Stomach (tissue), 4 donors: ENCODE measurements at regions not wholly inside any gene's neighbourhood (a gene's known extent, or its start where the extent isn't known, plus 50 kb on each side); places are given as distances from the start of the nearest gene placed in this dataset.

Experiments used
- CTCF ChIP-seq, 7 experiments: fragments of 450-650 bp in 4 of 7; fragments of 200-600 bp in 3 of 7; sonication (generic) in 3 of 7; IDR thresholded peaks; one replicate each; pipeline ENCODE4 v1.5.1; 2016 to 2019; ENCODE audit warnings: antibody characterized with exemption in 7 of 7, control low read depth in 2 of 7, mild to moderate bottlenecking in 1 of 7
- EP300 ChIP-seq: sonication (generic); formaldehyde crosslinking; IDR thresholded peaks from one replicate; pipeline ENCODE4 v1.6.1; 2017; ENCODE audit warnings: antibody characterized with exemption
- POLR2AphosphoS5 ChIP-seq, 3 donors: sonication (generic); formaldehyde crosslinking; IDR thresholded peaks; one replicate each; pipeline ENCODE4 v1.6.1; 2016; ENCODE audit warnings: antibody characterized with exemption in 3 of 3

DNA sequence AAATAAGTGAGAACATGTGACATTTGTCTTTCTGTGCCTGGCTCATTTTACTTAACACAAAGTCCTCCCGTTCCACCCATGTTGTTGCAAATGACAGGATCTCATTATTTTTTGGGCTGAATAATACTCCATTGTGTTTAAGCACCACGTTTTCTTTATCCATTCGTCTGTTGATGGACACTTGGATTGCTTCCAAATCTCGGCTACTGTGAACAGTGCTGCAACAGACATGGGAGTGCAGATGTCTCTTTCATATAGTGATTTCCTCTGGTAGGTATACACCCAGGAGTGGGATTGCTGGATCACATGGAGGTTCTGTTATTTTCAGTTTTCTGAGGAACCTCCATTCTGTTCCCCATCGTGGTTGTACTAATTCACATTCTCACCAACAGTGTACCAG is 264.4 kb upstream of the GALNT17 start:
- TF ChIP-seq CTCF (IDR thresholded peaks at IDR 0.05): no peak
- no peak for TF ChIP-seq EP300
- TF ChIP-seq POLR2AphosphoS5 (IDR thresholded peaks at IDR 0.05): no peak
